Activated CD4-positive, alpha-beta T cell treated with anti-CD3 and anti-CD28 coated beads, Interleukin-2, amount 50 U/mL, for 48 hours (primary cell): ENCODE measurements at regions not wholly inside any gene's neighbourhood (a gene's known extent, or its start where the extent isn't known, plus 50 kb on each side); places are given as distances from the start of the nearest gene placed in this dataset.

Experiments
- DNase-seq, 2 experiments: peaks; one replicate each; pipeline ENCODE4 v3.0.0-alpha.2; 2020

DNA sequence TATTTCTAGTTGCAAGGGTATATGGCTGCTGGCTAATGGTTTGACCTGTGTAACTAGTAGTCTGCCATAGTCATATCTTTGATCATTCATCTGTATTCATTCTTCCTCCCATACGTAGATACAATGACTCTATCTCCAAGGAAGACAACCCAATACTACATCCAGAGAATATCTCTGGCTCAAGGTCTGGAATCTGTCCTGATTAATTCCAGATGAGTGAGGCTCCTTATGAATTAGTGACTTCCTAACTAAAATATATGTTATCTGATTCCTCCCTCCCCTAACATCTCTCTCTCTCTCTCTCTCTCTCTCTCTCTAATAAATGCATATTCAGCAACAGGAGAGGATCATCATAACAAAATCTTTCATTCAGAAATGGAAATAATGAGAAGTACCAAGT is 641.5 kb downstream of the FAT4 start:
- DNase-seq, result no peak

DNA sequence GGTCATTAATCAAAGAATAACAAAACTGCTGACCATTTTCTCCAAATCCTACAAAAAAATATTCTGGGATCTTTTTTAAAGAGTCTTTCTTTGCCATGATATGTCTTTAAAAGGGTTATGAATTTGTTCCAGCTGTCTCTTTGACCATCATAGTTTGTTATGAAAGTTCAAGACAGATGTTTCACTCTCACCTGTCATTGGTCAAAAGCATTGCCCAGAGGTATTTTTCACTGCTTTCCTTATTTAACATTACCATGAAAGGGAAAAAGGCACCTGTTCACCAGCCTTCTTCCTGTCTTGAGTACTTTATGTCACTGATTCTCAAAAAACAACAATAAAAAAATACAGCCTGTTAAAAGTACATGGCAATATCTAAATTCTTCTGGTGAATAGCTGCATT is 643.8 kb downstream of the FAT4 start:
- no peak for DNase-seq

DNA sequence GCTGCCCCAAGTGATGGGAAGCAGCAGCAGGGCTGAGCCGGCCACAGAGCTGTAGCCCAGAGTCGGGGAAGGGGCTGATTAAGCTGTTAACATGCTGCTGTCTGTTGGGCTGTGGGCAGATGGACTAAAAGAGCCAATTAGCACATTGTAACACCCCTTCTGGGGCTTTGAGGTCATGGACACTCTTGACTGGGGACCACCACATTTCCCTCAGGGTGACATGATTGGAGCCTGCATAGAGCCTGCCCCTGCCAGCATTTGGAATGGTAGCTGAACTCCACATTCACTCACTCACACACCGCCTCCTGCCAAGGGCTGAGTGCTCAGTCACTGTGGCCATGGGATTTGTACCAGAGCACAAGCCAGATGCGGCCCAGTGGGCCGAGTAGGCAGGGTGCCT is 646.9 kb downstream of the FAT4 start:
- DNase-seq, result no peak

DNA sequence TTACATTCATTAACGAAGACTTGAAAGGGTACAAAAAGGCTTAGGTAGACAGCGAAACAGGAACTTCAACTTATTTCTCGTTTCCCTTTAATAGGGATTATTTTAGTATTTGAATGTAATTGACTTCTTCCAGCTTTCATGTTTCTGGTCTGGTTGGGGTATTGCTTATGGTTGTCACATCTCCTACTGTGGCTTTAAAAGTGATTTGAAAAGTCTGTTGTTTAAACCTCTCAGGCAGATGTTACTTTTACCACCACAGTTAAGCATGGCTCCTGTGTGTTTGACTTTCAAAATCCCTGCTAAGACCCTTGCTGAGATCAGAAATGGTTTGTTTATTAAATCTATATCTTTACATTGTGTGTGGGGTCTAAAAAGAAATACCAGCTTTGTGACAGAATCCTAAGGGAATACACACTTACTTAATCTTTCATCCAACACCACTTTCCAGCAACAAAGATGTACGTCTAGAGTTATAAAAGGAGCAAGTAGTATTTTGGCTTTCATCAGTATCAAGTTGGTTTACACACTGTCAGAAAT is 661.2 kb downstream of the FAT4 start:
- no peak for DNase-seq

DNA sequence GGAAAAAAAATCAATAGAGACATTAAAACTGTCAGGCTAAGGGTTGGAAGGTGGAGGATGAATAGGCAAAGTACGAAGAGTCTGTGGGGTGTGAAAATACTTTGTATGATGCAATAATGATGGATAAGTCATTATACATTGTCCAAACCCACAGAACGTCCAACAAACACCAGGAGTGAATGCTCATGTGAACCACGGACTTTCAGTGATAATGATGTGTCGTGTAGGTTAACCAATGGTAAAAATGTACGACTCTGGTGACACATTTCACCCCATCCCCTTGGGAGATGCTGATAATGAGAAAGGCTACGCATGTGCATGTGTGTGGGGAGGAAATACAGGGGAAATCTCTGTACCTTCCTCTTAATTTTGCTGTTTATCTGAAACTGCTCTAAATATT is 665.2 kb downstream of the FAT4 start:
- DNase-seq, result no peak

DNA sequence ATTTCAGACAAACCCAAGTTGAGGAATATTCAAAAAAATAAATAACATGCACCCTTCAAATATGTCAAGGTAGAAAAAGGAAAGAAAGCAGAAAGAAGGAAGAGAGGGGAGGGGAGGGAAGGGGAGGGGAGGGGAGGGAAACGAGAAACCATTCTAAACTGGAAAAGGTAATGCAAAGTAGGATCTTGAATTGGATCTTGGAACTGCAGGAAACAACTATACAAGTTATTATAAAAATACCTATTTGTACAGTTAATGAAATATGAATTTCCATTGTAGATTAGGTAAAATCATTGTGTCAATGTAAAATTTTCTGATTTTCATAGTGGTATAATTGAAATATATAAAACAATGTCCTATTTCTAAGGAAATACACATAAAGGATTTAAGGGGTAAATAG is 668.4 kb downstream of the FAT4 start:
- no peak for DNase-seq

DNA sequence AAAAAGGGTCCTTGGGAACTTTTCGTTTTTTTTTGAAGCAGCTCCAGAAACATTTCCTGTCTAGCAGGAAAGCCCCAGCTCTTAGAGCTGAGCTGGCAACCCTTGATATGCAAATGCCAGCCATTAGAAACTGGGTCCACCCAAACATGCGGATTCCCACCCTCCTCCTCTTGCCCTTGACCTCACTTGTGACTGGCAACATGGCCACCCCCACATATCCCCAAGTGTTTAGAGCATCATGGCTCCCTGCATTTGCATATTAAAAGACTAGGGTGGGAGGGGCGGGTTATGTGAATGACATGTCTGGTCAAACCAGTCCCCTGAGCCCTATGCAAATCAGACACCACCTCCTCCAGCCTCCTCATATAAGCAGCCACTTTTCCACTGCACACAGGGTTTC is 671.1 kb downstream of the FAT4 start:
- no peak for DNase-seq

DNA sequence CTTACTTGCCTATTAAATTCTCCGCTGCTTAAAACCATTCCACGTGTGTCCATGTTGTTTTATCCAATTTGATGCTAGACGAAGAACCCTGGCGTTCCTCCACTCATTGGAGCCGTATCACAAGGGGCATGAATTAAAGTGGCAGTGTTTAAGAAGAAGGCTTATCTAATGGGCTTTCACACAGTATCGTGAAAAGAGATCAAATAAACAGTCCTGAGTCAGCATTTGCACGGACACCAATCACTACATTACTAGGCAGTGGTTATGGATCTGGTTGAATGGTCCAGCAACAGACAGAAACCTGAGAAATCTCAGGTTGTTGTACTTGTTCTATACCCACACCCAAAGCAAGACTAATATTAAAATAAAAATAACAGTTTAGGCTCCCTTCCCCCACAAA is 671.6 kb downstream of the FAT4 start:
- DNase-seq, result no peak

DNA sequence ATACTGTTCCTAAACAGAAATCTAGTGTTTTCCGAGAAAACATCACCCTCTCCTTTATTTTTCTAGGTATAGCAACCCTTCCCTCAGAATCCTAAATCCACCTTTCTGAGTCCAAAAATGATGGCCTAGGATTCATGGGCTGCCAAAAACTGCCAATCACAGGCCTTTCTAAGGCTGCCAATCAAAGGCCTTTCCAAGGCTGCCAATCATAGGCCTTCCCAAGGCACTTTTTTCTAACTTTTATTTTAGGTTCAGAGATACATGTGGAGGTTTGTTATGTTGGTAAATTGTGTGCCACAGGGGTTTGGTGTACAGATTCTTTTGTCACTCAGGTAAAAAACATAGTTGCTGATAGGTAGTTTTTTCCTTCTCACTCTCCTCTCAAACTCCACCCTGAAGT is 673.7 kb downstream of the FAT4 start:
- no peak for DNase-seq

DNA sequence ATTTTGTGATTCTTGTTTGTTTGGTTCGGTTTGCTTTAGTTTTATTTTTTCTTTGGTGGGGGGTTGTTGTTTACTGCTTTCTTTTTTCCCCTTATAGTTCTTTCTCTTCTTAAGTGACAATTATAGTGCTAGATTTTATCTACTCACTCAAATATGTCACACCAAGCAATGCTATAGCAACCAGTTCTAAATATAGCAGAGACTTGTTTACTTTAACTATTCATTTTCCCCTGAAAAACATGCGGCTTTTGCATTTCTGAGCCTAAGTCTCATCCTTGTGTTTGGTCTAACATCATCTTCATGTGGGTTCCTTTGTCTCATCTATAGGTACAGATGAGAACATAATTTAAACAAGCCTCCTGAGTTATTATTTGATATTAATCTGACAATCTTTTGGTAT is 676.6 kb downstream of the FAT4 start:
- no peak for DNase-seq

DNA sequence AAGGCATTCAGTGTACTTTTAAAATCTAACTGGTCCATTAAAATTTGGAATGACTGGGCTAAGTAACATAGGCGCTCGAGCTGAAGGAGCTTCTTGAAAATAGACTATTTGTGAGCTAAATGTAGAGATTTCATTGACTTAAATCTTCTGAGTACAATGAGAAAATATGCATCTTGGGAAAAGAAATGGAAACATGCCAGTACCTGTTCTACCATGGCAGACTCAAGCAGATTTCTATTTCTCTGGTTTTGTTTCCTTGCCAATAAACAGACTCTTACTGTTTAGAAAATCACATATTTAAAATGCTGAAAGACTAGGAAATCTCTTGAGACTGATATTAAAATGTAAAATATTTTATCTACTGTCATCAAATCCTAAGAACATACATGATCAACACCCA is 678.1 kb downstream of the FAT4 start:
- no peak for DNase-seq

DNA sequence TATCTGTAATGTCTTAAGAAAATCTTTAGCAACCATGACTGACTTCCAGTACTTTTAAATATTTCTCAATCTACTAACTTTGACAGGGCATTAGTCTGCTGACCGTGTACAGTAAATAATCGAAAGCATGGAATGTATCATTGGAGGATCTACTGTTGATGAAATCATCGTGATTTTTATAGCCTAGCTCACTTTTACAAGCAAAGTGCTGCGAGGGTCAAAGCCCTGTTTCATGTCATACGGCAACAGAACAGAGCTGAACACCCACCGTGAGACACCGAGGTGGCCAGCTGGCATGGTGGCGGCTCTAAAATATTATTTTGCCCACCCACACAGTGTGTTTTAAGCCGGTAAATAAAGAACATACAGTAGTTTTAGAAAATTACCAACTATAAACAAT is 679.3 kb downstream of the FAT4 start:
- no peak for DNase-seq

DNA sequence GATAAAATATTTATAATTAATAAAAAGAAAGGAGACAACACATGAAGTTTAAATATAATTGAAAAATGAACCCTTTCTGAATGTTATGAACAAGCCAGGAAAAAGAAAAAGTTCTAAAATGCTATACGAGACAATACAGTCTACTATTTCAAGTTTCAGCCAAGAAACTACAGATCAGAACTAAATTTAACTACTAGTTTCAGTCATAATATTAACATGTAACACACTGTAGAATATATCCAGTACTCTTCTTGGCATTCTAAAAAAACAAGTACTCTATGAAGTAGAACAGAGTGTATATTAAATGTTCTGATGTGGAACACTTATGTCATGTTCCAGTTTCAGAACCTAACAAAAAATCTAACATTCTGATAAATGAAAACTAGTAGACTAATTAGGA is 679.7 kb downstream of the FAT4 start:
- no peak for DNase-seq

DNA sequence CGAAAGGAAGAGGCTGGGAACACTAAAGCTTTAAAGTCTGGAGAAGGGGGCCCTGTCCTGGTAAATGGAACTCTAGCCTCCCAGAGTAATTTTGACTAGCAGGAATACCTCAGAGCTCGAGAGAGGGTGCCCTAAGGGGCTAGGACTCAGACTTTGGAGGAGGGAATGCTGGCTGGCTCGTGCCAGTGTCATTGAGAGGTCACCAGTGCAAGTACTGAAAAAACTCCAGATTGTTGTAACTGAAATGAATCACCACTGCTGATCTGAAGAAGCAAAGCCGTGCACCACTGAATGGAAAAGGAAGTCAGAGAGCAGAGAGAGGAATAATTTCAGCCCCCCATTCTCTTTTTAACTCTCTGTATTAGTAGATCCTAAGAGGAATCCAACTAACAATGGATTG is 690.2 kb downstream of the FAT4 start:
- no peak for DNase-seq

DNA sequence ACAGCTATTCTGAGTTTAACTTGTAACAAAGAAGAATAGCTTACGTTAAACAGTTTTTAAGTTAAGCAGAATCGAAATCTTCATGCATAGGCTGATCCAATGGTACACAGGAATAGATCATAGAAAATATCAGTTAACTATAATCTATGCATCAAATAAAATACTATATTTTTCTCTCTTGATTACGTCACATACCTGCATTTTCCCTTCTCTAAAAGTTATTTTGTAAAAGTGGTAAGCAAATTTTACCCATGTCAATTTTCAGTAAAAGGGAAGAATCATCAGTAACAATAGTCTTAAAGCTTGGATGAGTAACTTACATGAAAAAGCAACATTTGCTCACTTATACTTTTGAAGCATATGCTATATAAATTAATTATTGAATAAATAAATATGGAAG is 692.4 kb downstream of the FAT4 start:
- no peak for DNase-seq

DNA sequence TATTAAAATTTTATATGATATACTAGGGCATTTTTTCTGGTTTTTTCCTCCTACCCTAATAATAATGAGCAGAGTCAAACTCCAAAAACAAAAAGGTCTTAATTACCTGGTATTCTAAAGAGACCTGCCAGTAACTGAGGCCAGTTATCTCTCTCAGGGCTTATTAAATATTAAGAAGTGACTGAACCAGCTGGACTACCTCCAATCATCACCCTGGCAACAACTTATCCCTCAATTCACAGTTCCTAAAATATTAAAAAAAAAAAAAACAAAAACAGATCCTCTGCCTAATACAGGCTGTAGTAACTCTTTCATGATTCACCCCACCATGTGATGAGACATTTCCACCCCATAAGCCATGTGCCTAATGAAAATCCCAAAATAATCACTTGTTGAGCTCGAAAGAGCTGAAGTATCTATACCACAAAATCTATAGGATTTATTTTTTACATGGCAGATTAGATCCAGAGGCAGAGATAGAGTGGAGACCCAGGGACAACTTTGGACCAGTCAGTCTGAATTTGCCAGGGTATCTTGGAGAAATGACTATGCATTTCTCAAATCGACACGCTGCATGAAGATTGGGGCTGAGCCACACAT is 698.0 kb downstream of the FAT4 start:
- no peak for DNase-seq

DNA sequence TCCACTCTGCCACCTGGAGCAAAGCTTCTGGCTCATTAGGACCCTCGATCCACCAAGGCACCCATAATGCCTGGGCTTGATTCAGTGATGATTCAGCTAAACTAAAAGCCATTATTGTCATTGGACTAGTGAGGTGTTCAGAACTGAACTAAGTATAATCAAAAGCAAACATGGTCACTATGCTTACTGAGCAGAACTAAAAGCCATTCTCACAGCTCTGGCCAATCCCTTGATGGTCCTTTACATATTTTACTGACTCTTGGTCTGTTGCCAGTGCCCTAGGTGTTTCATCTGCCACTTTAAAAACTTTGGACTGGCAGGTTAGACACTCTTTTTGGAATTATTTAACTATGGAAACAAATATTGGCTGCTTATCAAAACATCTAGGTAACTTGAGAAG is 703.5 kb downstream of the FAT4 start:
- DNase-seq, result no peak

DNA sequence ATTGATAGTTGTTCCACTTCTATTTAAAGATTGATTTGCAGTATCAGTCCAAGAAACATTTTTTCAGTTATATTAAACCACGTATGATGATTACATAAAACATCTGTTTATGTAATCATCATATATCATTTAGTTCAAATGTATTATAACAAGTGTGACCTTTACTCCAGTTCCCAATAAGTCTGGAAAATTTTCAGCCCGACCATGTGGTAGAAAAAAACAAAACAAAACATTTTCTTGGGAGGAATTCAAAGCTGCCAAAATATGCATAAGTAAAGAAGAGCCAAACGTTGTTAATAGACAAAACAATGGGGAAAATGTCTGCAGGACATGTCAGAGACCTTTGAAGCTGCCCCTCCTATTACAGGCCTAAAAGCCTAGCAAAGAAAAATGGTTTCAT is 709.1 kb downstream of the FAT4 start:
- DNase-seq, result no peak

DNA sequence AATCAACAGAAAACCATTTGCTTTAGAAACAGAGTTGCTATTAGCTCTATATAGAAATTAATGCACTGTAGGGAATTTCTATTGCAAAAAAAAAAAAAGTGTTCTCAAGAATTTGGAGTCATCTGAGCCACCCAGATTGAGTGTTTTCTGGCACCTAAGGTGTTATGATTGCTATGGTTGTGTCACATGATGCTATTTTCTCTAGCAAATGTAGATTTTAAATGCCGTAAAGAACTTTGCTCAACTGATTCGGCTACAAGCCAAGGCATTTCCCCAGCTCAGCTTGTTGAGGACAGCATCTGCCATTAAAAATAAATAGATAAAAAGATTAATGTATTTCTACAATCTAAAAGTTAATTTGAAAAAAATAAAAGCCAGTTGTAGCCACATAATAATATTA is 712.8 kb downstream of the FAT4 start:
- no peak for DNase-seq

DNA sequence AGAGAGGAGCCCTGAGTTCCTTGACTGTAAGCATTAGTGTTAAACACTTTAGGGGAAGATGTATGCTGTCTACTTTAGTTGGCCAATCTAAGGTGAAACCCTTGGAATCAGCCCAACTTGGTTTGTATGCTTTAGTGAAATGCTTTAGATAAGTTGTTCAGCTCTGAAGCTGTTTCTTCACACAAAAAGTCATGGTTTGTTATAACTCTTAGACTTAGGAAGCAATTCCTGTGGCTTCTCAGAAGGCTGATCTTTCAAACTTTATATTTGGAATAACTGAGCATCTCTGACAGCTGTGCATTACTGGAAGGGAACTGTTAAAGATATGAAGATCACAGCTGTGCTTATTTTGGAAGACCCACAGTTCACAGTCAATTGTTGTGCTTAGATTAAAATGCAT is 714.1 kb downstream of the FAT4 start:
- DNase-seq, result no peak

DNA sequence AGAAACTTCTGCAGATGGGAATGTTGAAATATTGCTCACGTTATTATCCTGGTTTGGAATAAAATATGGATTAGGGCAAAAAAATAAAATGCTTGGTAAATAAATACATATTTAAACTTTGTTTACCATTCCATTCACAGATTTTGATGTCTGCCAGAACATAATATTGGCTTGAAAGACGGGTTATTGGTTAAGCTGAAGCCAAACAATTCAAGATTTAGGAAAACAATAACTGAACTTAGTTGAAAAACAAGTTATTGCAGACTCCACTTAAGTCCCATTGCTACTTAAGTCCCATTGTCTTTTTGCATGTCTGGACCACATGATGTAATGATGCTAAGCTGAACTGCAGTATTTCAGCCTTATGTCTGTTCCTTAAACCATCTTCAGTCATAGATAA is 722.5 kb downstream of the FAT4 start:
- no peak for DNase-seq

DNA sequence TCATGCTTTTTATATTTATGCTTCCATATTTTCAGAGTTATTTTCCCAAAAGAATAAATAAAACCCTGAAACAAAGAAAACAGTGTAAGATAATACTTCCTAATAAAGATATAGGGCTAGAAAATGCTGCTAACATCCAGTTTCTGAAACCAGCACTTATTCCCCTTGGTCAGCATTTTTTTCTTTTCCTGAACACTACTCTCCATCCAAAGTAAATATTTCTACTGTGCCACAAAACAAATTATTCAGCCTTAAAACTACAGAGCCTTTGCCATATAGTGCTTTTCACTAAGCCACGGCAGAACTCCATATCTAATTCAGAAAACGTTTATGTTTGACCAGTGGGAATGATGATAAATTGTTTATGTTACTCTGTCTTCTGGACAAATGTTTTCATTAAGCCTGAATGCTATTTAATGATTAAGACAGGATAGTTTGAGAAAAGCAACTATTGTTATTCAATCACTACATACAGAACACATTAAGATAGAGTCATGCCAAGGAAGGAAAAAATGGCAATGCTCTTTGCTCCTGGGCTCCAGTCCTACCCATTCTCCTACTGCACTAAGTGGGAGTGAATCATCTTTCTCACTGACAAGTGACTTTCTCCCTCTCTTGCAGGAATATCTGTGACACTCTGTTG is 723.9 kb downstream of the FAT4 start:
- DNase-seq, result no peak

DNA sequence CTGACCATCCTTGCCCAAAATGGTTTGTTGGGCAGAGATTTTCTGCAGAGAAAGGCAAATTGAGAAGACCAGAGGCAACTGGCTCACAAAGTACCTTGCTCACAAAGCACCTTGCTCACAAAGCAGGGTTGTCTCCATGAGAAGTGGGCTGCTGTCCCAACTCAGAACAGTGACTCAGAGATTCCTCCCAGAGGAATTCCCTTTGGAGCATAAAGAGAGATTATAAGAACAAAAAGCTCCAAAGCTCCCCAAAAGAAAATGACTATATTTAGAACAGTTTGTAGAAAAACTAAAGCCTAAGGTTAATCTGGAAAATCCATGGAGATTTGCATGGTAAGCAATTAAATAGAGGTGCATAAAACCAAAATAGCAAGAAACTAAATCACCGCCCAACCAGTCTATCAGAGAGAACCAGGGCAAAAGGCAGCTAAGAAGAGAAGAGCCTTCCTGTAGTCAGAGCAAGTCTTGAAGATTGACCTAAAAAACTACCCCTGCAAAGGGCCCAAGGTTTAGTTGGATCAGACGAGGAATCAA is 731.4 kb downstream of the FAT4 start:
- no peak for DNase-seq

DNA sequence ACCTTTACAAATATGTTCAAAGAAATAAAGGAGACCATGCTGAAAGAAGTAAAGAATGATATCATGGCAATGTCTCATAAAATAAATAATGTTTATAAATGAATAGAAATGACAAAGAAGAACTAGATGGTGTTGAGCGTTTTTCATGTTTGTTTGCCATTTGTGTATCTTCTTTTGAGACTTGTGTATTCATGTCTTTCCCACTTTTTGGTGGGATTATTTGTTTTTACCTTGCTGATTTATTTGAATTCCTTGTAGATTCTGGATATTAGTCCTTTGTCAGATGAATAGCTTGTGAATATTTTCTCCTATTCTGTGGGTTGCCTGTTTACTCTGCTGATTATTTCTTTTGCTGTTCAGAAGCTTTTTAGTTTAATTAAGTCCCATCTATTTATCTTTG is 732.4 kb downstream of the FAT4 start:
- no peak for DNase-seq
